DMS114 treated with DMSO at 0.1 percent for 48 hours (cell line): ENCODE measurements at regions not wholly inside any gene's neighbourhood (a gene's known extent, or its start where the extent isn't known, plus 50 kb on each side); places are given as distances from the start of the nearest gene placed in this dataset.
"Not testable (repeated sequence)": the region's sequence is repeated elsewhere in the genome, so short reads cannot be mapped to it uniquely, and the experiment has no call there.

ENCODE experiments used
- DNase-seq: peaks from one replicate; lab custom pipeline; 2025; ENCODE audit not compliant: unreplicated experiment; lab: John Stamatoyannopoulos, UW

GRCh38 chr10:37067576-37067975, 57.8 kb upstream of the ANKRD30A start:
- no peak for DNase-seq

- not testable (repeated sequence) for DNase-seq
These were observed 63.1 kb upstream of the ANKRD30A start for GRCh38 chr10:37062296-37062695.

GRCh38 chr10:37057261-37057660, 68.1 kb upstream of the ANKRD30A start:
- no peak for DNase-seq

GRCh38 chr10:37053476-37053875, 71.9 kb upstream of the ANKRD30A start:
- DNase-seq = no peak

GRCh38 chr10:37049982-37050381, 75.4 kb upstream of the ANKRD30A start:
- not testable (repeated sequence) for DNase-seq

- DNase-seq = not testable (repeated sequence)
These were observed 81.1 kb upstream of the ANKRD30A start for GRCh38 chr10:37044319-37044718.

GRCh38 chr10:37035853-37036252, 89.5 kb upstream of the ANKRD30A start:
- no peak for DNase-seq

- DNase-seq = no peak
These were observed 109.9 kb upstream of the ANKRD30A start for GRCh38 chr10:37015498-37015897.

GRCh38 chr10:37010741-37011140, 114.7 kb upstream of the ANKRD30A start:
- no peak for DNase-seq

- DNase-seq = not testable (repeated sequence)
These were observed 117.1 kb upstream of the ANKRD30A start for GRCh38 chr10:37008276-37008675.

- no peak for DNase-seq
These were observed 122.3 kb upstream of the ANKRD30A start for GRCh38 chr10:37003126-37003525.

GRCh38 chr10:36995806-36996205, 129.6 kb upstream of the ANKRD30A start:
- not testable (repeated sequence) for DNase-seq

- DNase-seq = no peak
These were observed 130.5 kb upstream of the ANKRD30A start for GRCh38 chr10:36994886-36995285.

GRCh38 chr10:36989233-36989632, 136.2 kb upstream of the ANKRD30A start:
- no peak for DNase-seq

- no peak for DNase-seq
These were observed 178.8 kb upstream of the ANKRD30A start for GRCh38 chr10:36946598-36946997.

- no peak for DNase-seq
These were observed 181.9 kb upstream of the ANKRD30A start for GRCh38 chr10:36943544-36943943.

- no peak for DNase-seq
These were observed 182.8 kb upstream of the ANKRD30A start for GRCh38 chr10:36942616-36943015.

GRCh38 chr10:36903040-36903439, 222.4 kb upstream of the ANKRD30A start:
- no peak for DNase-seq

- no peak for DNase-seq
These were observed 225.7 kb upstream of the ANKRD30A start for GRCh38 chr10:36899652-36900051.

GRCh38 chr10:36888925-36889573, 236.3 kb upstream of the ANKRD30A start:
- DNase-seq = peak; percentile 81

- no peak for DNase-seq
These were observed 239.0 kb upstream of the ANKRD30A start for GRCh38 chr10:36886303-36886891.

- no peak for DNase-seq
These were observed 239.7 kb upstream of the ANKRD30A start for GRCh38 chr10:36885746-36886145.

GRCh38 chr10:36882781-36883180, 242.6 kb upstream of the ANKRD30A start:
- DNase-seq = no peak
